ENCODE measurements at regions not wholly inside any gene's neighbourhood (a gene's known extent, or its start where the extent isn't known, plus 50 kb on each side); places are given as distances from the start of the nearest gene placed in this dataset.
"Not testable (repeated sequence)": the region's sequence is repeated elsewhere in the genome, so short reads cannot be mapped to it uniquely, and the experiment has no call there.

GRCh38 chr13:76659074-76659473, 227.1 kb downstream of the KCTD12 start:
- not testable (repeated sequence) for TF ChIP-seq CTCF, POLR2A, EP300 (IDR thresholded peaks at IDR 0.05)

Measured in ovary (tissue), 3 donors.